GM12875 (cell line): ENCODE measurements at regions not wholly inside any gene's neighbourhood (a gene's known extent, or its start where the extent isn't known, plus 50 kb on each side); places are given as distances from the start of the nearest gene placed in this dataset.

ENCODE experiments used
- H3K4me3 ChIP-seq: one replicate; pipeline ENCODE4 v1.5.1; 2011; ENCODE audit warnings: low read depth, low read length, control low read depth
- TF ChIP-seq, protein P1 (sequence below): IDR thresholded peaks from 2 replicates; pipeline ENCODE4 v1.5.1; 2011; ENCODE audit warnings: low read depth, mild to moderate bottlenecking, control low read depth, inconsistent platforms, low read length, moderate library complexity, borderline replicate concordance; ENCODE audit not compliant: insufficient read depth

DNA sequence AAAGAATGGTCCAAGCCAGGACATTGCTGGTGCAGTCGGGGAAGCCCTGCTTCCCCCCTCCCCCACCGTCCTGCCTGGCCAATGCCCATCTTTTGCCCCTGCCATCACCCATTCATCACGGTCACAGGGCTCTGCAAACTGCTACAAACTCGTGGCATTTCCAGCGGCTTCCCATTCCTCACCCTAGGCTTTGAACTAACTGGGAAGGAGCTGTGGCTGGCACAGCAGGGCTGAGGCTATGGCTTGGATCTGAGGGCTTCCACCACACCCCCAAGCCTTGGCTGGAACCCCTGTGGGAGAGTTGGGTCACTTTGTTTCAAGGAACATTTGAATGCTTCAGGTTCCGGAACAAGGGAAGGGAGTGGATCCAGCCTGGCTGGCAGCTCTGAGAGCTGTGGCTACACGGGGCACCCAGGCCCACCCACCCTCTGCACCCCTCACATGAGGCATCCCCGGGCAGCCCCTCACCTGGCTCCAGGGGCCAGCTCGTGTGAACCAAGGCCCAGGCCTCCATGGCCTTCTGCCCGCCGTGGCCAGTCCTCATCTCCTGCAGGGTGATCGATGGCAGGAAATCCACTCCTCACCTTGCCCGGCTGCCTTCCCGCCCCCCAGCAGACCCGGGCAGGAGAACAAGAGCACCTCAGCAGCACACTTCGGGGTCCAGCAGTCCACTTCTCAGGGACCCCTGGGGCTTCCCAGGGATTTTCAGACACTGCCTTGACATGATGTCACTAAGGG is 58.8 kb upstream of the OTOS start:
- no peak overlapping the region for H3K4me3 ChIP-seq
- TF ChIP-seq, protein P1, sequence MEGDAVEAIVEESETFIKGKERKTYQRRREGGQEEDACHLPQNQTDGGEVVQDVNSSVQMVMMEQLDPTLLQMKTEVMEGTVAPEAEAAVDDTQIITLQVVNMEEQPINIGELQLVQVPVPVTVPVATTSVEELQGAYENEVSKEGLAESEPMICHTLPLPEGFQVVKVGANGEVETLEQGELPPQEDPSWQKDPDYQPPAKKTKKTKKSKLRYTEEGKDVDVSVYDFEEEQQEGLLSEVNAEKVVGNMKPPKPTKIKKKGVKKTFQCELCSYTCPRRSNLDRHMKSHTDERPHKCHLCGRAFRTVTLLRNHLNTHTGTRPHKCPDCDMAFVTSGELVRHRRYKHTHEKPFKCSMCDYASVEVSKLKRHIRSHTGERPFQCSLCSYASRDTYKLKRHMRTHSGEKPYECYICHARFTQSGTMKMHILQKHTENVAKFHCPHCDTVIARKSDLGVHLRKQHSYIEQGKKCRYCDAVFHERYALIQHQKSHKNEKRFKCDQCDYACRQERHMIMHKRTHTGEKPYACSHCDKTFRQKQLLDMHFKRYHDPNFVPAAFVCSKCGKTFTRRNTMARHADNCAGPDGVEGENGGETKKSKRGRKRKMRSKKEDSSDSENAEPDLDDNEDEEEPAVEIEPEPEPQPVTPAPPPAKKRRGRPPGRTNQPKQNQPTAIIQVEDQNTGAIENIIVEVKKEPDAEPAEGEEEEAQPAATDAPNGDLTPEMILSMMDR: no peak

DNA sequence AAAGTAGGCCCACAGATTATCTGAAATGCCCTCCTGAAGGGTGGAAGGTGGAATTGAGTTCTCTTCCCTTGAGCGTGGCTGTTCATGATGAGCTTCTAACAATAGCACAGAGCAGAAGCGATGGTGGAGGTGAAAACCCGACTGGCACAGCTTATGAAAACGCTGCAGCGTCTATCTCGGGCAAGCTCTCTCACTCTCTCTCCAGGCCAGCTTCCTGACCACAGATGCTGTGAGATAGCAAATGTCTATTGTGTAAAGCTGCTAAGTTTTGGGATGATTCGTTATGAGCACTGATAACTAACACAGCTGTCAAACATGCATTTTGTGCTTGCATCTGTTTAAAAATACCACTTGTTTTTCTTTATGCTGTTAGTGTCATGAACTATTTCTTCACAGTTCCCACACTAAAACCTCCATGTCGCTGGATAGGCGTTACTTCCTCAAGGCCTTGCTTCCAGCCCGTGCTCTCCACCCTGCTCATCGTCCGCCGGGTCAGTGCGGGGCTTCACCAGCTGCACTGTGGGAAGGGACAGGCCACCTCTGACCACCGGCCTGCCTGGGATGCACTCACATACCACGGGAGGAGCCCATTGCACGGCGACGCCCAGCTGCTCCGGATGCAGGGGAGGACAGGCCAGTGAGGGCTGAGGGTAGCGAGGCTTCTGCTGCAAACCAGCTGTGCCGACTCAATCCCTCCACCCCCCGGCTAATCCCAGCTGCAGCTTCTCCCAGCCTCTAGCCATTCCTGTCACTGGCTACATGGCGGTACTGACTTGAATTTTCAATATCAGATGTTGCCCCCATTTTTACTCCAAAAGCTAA is 60.0 kb upstream of the OTOS start:
- TF ChIP-seq, protein P1: no peak
- no peak overlapping the region for H3K4me3 ChIP-seq

DNA sequence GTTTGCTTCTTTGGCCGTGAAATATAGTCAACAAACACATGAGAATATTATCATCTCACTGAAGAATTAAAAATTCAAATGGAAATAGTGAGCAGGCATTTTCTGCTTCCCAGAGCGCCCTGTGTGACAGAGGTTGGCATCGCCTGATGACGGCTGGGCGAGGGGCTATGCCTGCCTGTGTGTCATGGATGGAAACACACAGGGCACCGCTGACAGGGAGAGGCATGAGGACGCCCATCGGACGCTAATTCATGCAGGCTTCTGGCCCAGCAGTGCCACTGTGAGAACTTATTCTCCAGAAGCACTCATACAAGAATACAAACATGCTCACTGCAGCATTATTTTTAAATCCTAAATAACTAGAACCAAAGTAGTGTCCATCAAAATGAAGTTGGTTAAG is 61.4 kb upstream of the OTOS start:
- TF ChIP-seq, protein P1: no peak
- no peak overlapping the region for H3K4me3 ChIP-seq

DNA sequence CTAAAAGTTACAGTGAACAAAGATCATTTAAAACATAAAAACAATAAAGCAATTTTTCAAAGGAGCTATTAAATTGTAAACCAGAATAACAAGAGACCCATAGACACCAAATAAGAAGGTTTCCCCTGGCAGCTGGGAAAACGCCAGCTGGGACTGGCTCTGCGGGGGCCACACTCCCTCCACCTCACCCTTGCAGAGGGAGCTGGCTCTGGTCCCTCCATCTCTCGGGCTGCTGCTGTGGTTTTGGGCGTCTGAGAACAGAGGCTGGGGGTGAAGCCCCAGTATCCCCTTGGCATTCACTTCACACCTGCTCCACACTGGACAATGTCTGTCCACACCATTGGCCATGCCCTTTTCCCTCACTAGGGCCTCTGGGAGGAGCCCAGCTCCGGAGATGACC is 62.1 kb upstream of the OTOS start:
- TF ChIP-seq, protein P1: no peak
- H3K4me3 ChIP-seq: no peak overlapping the region

DNA sequence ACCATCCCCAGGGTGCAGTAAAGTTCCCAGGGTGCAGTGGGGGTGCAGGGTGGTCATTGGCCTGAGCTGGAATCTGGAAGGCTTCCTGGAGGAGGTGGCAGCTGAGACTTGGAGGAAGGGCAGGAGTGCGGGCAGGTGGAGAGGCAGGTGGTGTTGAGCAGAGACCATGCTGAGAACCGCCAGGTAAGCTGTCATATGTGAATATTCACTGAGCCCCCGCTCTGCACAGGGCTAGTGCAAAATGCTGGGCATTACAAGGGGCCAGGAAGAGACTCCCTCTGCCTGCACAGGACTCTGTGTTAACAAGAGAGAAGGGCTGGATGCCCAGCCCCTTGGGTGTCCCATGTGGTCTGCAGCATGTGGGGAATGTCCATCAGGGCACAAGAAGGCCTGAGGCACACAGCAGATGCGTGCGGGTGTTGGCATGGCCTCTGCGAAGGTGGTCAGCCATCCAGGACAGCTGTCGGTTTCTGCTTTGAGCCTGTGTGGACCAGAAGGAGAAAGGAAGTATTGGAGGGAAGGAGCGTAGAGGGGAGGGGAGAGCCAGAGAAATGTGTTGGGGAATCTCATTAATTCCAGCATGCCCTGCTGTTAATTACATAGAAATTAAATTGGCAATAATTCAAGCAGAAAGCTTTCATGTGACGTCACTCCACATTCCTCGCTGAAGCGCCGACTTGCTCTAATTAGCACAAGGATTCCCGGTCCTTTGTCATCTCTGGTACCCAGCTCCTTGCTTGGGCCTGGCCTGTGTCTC is 62.8 kb upstream of the OTOS start:
- TF ChIP-seq, protein P1: no peak
- H3K4me3 ChIP-seq: no peak overlapping the region

DNA sequence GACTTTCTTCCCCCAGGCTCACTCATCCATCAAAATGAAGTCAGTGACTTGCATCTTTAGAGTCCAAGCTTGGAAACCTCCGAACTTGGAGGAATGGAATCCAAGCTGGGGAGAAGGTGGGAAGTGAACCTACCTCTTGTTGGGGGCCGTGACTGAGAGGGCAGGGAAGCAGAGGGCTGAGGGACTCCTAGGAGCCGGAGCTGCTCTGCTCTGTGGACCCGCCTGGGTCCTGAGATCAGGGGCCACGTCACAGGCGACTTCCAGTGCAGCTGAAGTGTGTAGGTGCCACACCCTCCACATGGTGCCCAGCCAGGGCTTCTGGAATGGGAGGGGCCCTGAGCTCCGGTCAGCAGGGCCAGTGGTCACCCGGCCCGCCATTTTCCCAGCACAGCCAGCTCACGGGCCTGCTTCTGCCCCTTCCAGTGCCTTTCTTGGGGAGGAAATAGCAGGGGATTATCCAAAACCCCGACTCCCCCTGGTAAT is 63.4 kb upstream of the OTOS start:
- TF ChIP-seq, protein P1: no peak

More for the DNA sequence above, 63.4 kb upstream of the OTOS start:
- H3K4me3 ChIP-seq: no peak overlapping the region
